Activated CD8-positive, alpha-beta memory T cell treated with anti-CD3 and anti-CD28 coated beads for 24 hours (primary cell): ENCODE measurements at regions not wholly inside any gene's neighbourhood (a gene's known extent, or its start where the extent isn't known, plus 50 kb on each side); places are given as distances from the start of the nearest gene placed in this dataset.
"Not testable (repeated sequence)": the region's sequence is repeated elsewhere in the genome, so short reads cannot be mapped to it uniquely, and the experiment has no call there.

ENCODE experiments used
- DNase-seq: peaks from one replicate; pipeline ENCODE4 v3.0.0-alpha.2; 2020

DNA sequence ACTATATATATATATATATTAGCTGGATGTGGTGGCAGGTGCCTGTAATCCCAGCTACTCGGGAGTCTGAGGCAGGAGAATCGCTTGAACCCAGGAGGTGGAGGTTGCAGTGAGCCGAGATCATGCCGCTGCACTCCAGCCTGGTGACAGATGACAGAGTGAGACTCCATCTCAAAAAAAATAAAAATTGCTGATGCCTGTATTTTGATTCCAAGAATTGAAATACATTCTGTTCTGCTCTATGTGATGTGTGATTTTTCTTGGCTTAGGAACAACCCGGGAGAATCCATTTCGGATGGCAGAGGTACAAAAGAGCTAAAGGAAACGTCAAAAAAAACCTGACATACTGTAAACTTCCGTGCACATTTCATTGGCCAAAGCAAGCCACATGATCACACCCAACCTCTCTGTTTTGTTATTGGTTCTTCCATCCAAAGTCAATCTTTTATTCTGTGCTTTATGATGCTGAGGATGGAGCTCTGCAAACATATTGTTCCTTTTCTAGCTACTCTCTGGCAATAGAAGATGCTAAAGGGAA lies 478.1 kb upstream of the MAP2 start:
- no peak for DNase-seq

DNA sequence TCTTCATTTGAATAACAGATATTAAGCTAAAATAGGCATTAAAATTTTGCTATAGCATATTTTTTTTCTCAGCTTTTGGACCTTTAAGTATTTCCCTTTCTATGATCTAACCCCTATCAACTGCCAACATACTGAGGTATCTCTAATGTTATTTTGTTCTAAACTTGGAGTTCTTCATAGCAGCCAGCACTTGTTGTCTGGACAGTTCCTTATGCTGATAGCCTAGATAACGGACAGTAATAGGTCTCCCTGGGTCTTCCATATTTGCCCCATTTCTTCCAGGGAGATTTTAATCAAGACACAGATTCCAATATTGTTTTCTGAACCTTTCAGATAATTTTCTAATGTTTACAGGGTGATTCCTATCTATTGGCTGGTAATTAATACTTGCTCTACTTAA lies 475.8 kb upstream of the MAP2 start:
- no peak for DNase-seq

DNA sequence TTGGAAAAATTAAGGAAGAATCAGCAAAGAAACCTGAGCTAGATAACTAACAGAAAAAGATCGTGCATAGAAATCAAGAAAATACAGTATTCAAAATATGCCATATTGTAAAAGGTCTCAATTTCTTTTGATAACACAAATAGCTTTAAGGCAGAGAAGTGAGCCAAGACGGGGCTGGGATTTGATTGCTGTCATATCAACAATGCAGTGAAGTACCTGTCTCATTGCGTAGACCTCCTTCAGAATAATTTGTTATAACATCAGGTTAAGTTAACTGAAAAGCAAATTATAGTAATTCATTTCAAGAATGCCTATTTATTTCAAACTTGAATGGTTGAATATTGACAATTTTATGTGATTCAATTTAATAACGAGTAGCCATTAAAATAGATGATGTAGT lies 453.8 kb upstream of the MAP2 start:
- no peak for DNase-seq

DNA sequence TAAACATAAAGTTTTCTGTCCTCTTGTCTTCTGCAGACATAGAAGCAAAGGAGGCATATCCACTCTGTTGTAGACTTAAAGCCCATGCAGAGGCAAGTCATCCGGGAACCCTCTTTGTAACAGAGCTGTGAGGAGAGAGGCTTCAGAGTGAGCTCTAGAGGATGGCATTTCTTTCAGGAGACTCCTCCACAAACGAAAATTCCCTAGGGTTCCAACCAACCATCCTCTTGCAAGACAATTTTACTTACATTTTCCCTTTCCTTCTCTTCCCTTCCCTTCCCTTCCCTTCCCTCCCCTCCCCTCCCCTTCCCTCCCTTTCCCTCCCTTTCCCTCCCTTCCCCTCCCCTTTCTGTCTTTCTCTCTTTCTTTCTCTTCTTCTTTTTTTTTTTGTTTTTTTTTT lies 446.3 kb upstream of the MAP2 start:
- DNase-seq = no peak

DNA sequence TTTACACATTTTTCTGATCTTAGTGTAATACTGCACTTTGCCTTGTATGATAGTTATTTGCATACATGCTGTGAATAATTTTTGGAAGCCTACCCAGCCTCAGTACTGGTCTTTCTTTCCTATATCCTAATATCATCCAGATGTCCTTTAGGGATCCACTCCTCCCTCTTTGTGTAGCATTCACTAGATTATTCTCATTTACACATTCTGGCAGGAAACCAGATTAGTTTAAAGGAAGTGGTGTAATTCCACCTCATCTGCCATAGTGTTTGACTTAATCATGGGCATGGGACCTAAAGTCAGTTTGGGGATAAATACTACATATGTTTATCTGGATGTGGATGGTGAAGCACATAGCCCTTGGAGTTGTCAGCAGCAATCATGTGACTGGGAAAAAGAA lies 444.9 kb upstream of the MAP2 start:
- no peak for DNase-seq

DNA sequence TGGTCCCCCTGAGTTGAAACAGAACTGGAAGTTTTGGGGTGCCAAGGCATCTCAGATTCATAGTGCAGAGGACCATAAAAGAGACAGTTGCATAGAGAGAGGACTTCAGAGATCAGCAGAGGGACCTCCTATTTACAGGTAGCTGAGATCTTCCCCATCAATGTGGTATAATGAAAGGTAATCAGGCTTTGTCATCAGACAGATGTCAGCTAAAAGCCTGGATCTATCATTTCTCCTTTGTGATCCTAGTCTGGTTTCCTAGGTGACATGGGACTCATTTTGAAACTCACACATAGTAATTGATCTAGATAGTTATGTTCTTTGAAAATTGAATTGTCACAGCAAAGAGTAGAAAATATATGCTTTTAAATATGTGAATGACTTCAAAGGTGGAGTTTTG lies 443.5 kb upstream of the MAP2 start:
- no peak for DNase-seq

DNA sequence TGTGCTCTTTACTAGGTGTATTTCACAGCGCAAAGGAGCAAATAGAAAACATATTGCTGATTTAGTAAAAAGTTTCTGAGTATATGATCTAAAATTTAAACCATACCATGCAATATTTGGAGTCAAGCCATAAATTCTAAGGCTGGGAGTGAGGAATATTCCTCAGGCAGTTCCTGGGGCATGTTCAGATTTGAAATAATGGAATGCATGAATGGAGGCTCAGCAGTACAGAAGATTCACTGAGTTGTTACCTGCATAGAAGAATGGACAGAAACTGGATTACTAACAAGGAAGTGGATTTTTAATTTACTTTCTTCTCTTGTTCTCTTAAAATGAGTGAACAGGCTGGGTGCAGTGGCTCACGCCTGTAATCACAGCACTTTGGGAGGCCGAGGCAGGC lies 441.0 kb upstream of the MAP2 start:
- DNase-seq = no peak

DNA sequence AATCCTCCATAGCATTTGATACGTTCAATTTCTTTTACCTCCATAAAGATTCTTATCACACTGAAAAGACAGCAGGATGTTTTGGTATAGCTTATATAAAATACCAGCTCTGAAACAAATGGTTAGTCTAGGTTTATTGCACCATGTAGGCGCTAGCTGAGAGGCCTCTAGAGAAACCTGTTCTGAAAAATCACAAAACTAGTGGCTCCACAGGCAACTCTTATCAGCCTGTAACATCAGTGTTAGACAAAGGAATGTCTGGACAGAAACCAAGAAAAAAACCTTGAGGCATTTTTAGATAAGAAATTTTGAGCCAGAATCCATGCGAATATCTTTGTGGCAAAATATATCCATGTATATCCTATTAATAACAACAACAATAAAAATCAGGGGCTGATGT lies 440.4 kb upstream of the MAP2 start:
- DNase-seq = no peak

DNA sequence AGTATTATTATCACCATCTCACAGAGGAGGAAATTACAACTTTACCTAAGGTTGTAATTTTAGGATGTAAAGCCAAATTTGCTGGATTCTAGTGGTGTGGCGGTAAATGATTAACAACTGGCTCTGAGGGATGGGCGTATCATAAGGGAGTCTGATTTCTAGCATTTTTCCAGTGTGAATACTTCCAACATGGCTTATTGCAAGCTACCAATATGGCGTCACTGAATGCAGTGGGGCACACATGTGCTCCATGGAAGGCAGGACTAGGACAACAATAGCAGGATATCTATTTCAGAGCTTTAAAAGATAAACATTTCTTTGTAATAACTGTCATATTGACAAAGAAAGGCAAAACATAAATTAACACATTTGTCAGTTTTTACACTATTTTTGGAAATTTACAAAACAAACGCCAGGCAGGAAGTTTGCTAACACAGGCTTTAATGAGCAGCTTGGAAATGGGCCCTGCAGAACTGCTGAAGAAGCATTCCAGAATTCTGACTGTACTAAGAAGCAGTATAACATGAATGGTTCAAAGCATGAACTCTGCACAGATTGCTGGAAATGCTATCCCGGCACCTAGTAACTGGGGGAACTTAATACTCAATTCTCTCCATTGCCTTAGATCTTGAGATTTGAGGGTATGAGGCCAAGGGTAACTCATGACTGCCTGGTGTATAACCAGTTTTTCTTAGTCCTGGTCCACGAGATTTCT lies 439.3 kb upstream of the MAP2 start:
- DNase-seq = no peak

DNA sequence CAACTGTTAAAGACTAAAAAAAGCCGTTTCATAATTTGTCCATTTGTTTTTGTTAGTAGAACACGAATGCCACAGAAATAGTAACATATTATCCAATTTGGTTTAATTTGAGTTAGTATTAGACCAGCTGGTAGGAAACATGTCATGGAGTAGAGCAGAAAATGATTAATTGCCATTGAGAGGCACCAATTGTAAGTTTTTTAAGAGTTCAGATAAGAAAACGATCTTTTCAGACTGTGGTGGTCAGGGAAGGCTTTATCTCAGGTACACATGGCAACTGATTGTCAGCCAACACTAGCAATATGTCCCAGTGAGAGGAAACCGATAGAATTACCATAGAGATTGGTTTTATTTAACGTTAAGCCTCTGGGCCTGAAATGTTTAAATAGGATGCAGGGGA lies 438.2 kb upstream of the MAP2 start:
- DNase-seq = no peak

DNA sequence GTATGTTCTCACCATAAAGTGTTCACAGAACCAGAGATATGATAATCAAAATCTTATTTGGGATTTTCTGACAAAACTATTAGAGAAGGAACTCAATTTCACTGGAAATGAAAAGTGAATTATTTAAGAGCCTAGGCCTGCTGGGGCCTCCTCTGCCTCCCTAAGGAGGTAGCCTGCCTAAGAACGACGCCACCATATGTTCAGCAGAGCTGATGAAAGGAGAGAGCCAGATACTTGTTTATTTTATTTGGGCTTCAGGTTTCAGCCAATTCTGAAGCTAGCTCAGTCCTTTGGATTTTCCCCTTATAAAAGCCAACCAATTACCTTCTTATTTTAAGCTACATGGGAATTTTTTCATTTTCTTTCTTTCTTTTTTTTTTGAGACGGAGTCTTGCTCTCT lies 433.1 kb upstream of the MAP2 start:
- no peak for DNase-seq

DNA sequence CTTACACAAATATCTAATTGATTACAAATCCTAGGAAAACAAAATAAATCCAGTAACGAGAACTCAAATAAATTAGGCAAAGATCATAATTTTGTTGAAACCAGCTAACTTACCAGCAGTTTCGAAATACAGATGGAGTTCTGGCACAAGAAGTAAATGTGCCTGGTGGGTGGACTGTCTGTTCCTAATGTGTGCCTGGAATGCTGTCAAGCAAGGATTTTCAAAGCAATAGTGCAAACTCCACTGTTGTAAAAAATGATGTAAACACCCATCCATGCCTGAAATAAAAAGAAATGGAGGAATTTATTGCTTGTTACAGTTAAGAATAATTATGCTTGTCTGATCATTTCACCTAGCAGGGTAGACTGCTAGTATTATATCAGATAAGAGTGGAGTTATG lies 423.9 kb upstream of the MAP2 start:
- DNase-seq = no peak

DNA sequence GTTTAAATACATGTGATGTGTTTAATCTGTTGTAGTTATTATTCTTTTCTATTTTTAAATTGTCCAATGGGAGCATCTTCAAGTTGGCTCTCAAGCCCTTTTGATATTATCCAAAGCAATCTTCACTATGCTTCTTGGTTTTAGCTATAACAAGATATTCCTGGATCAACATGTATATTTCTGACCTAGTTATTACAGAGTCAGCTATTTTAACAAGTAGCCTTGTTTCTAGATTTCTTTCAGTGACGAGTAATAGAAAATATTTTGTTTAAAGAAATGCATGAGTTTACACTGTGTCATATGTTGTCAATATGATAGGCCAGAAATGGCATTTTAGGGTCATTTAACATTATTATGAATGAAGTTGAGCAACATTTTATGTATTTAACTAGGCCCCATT lies 421.8 kb upstream of the MAP2 start:
- no peak for DNase-seq

DNA sequence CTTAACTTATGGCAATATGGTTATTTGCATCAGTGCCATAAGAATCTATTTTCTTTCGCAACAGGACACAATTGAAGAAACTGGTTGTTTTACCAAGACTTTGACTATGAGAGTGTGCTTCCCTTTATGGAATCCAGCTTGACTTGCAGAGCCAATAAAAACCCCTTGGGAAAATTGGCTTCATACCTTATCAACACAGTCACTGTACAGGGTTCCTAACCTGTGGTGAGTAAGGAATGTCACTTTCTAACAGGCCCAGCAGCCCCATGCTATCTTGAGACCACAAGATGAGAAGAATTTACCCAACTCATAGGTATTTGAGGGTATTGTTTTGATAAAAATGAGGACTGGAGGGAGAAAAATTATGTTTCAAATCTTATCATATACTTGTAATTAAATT lies 418.5 kb upstream of the MAP2 start:
- no peak for DNase-seq

DNA sequence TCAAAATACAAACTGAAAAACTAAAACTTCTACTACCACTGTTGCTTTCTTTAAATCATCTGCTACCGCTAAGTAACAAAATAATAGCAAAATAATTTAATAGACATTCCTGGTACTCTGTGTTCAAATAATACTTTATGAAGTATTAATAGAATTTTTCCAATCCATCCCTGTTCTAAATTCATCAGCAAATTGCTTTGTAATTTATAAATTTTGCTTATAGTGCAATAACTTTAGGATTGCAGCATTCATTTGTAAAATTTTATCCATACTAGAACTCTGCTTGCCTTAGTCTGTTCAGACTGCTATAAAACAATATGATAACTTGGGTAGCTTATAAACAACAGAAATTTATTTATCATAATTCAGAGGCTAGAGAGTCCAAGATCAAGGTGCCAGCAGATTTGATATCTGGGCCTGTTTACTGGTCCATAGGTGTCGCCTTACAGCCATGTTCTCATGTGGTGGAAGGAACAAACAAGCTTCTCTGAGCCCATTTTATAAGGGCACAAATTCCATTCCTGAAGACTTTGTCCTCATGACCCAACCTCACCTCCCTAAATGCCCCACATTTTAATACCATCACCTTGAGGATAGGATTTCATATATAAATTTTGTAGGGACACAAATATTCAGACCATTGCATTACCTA lies 415.1 kb upstream of the MAP2 start:
- DNase-seq = no peak

DNA sequence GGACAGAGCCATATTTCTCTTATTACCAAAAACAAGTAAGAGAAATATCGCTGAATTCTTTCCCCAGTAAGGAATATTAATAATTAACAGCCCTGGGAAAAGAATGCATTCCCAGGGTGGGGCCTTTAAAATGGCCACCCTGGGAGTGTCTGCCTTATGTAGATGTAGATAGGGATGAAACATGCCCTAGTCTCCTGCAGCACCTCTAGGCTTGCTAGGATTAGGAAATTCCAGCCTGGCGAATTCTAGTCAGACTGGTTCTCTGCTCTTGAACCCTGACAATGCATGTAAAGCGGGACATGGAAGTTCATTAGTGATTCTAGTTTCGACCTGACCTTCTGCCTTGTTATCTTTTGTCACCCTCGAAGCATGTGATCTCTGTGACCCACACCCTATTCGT lies 405.2 kb upstream of the MAP2 start:
- not testable (repeated sequence) for DNase-seq

DNA sequence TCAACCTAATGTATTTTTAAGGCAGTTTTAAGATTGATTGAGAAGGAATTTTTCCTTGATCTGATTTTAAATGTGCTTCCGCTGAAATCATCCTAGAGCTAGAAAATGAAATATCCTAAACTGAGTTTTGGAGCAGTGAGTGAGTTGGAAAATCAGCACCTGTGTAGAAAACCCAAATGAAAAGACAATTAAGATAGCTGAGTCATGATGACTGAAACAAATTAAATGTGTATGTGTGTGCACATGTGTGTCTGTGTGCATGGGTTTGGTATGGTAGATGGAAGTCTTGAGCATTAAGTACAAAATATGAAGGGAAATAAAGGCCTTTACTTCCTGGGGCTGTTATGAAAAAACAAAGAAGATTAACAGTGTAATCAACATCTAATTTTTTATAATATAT lies 394.6 kb upstream of the MAP2 start:
- DNase-seq = no peak

DNA sequence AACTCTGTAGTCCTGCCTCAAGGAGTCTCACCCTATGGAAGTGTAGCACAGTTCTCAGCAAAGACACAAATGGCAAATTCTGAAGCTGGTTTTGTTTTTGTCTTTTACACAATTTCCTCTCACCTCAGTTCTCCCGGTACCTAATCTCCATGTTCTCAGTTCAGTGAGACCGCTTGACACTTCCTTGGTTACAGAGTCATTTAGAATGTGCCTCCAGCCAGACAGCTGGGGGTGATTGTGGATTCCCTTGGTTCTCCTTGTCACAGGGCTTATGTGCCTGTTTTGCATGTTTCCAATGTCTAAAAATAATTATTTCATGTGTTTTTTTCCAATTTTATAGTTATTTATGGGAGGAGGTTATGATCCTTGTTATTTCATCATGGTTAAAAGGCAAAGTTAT lies 379.5 kb upstream of the MAP2 start:
- no peak for DNase-seq

DNA sequence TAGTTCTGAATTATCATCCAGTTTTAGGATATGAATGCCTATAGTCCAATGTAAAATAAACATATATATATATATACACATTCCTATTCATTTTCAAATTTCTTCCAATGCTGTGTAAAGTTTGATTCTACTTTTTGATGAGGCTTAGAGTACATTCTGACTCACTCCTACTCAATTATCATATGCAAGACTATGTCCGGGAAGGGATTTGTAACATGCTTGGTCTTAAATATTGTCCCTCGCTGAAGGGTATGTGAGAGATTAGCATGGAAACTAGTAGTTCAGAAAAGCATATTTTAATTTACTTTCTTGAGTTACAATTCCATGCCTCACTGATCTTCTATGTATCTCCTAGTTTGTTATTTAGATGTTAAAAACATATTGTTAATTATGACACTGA lies 377.7 kb upstream of the MAP2 start:
- no peak for DNase-seq

DNA sequence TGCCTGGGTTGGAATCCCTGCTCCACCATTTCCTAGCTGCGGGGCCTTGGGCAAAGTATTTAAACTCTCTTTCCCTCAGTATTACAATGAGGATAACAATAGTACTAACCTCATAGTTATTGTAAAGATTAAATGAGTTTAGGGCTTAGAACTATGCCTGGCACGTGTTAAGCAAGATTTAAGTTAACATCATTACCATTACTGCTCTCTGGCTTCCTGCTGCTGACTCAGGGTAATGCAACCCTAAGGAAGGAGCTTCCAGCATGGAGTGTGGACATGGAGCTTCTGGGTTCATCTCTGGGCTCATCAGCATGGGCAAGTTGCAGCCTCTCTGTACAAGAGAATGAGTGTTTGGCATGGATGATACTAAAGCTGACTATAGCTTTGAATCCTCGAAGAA lies 374.2 kb upstream of the MAP2 start:
- no peak for DNase-seq

DNA sequence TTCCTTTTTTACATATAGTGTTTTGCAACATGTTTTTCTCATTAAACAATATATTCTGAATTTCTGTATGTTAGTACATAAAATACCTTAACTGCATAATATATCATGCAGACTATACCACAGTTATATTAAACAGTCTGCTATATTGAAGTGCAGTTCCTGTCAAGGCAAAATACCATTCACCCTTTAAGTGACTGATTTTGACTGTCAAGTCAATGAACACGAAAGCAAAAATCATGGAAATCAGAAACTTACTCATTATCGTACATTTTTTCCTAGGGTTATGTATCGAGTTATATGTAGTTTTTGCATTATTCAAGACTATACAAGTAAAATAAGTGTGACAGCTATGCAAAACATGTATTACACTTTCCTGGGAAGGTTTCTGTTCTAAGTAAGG lies 361.6 kb upstream of the MAP2 start:
- DNase-seq = no peak

DNA sequence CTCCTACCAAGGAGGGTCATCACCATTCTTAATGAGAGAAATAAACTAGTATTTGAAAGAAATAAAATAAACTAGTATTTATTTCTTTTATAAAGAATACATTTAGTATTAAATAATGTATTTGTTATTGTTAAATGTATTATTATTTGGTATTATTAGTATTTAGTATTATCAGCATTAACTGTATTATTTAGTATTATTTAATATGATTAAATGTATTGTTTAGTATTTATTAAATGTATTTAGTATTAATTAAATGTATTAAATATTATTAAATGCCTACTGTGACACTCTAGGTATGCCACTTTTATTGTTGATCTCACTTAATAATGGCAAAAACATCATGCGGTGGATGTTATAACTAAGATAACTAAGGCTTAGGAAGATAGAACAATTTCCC lies 353.6 kb upstream of the MAP2 start:
- DNase-seq = no peak

DNA sequence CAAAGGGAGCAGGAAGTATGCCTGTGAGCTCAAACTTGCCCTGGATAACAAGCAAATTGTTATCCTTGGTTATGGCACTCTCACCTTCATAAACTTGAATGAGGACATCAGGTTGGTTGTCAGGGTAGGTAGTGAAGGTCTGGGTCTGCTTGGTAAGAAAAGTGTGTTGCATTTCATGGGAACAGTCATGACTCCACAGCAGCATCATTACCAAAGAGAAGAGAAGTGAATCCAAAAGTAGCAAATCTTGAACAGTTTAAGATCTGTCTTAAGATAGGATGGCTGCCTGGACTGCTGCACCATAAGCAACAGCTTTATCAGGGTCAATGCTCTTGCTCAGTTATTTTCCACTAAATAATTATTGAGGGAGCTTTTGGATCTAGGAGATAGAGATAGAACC lies 350.7 kb upstream of the MAP2 start:
- no peak for DNase-seq

DNA sequence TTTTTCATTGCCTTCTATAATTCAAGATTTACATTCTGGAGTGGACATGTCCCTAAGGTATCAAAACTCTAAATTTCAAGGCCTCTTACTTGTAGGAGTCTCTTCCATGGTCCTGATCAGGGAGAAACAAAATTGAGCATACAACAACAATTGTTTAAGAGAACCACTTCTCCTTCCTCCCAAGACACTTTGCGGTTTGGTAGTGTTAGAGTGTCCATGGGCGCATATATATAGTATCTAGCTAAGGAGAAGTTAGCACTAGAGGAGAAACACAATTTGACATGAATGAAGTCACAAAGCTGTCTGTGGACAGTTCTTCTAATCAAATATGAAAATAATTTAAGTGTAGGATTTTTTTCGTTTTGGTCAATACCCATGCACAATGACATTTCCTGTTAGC lies 349.1 kb upstream of the MAP2 start:
- no peak for DNase-seq

DNA sequence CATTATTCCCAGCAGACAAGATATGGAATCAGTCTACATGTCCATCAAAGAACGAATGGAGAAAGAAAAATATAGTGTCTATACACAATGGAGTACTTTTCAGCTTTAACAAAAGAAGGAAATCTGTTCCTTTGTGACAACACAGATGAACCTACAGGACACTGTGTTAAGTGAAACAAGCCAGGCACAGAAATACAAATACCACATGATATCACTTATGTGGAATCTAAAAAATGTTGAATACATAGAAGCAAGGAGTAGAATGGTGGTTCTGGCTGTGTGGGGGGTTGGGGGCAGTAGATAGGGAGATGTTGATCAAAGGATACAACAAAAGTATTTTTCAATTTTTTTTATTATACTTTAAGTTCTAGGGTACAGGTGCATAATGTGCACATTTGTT lies 347.7 kb upstream of the MAP2 start:
- no peak for DNase-seq
